Natural killer cell treated with Interleukin-12 subunit alpha and Interleukin-12 subunit beta and Interleukin-15 and Interleukin-18, amount 100 ng/mL, for 72 hours (primary cell): ENCODE measurements at regions not wholly inside any gene's neighbourhood (a gene's known extent, or its start where the extent isn't known, plus 50 kb on each side); places are given as distances from the start of the nearest gene placed in this dataset.
A peak's percentile ranks its signal among the peaks of the same experiment; 100 is the strongest.
"Not testable (repeated sequence)": the region's sequence is repeated elsewhere in the genome, so short reads cannot be mapped to it uniquely, and the experiment has no call there.

ENCODE experiments used
- ATAC-seq, 2 donors: fragments of 150-1000 bp; cut with Tn5 transposase in 1 of 2; sonication (Bioruptor Pico), chemical (Tn5 transposase) in 1 of 2; 2 replicates each; pipeline ENCODE4 v1.10.0; 2021
- DNase-seq: peaks from one replicate; pipeline ENCODE4 v3.0.0; 2022; ENCODE audit warnings: low spot score
- H3K27ac Mint-ChIP-seq, 2 donors: 1 replicate in 1 of 2; 2 replicates in 1 of 2; pipeline ENCODE4 v1.8.0; 2022; ENCODE audit warnings: mixed read lengths in 2 of 2, mild to moderate bottlenecking in 1 of 2, moderate library complexity in 1 of 2
- H3K27me3 Mint-ChIP-seq, 2 donors: 1 replicate in 1 of 2; 2 replicates in 1 of 2; pipeline ENCODE4 v1.8.0; 2022; ENCODE audit warnings: mixed read lengths in 2 of 2
- H3K36me3 Mint-ChIP-seq: one replicate; pipeline ENCODE4 v1.8.0; 2022; ENCODE audit warnings: mixed read lengths
- H3K4me1 Mint-ChIP-seq, 2 donors: 1 replicate in 1 of 2; 2 replicates in 1 of 2; pipeline ENCODE4 v1.8.0; 2022; ENCODE audit warnings: low read depth in 2 of 2, mixed read lengths in 2 of 2, mild to moderate bottlenecking in 1 of 2
- H3K4me3 Mint-ChIP-seq: one replicate; pipeline ENCODE4 v1.8.0; 2022; ENCODE audit warnings: mixed read lengths
- H3K9me3 Mint-ChIP-seq: 2 replicates; pipeline ENCODE4 v1.8.0; 2022; ENCODE audit warnings: mixed read lengths

DNA sequence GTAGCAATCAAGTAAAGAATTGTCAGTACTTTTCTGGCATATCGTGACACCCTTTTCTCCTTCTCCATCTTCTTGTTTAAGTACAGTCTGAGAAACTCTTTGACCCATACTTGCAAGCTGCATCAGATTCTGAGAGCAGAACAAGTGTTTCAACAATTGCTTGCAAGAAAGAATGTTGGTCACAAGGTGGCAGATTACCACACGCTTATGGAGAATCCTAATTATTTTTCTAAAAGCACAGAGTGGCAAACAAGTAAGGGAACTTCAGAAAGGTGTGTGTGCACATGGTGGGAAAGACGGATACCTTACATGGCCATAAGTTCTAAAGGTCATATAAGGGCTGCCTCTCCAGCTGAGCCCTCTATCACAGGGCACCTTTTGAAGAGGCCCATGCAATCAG, 136.4 kb upstream of the FGF13 start:
- no peaks in the 10 kb centered on the region for H3K4me1 Mint-ChIP-seq
- ATAC-seq = no peak

DNA sequence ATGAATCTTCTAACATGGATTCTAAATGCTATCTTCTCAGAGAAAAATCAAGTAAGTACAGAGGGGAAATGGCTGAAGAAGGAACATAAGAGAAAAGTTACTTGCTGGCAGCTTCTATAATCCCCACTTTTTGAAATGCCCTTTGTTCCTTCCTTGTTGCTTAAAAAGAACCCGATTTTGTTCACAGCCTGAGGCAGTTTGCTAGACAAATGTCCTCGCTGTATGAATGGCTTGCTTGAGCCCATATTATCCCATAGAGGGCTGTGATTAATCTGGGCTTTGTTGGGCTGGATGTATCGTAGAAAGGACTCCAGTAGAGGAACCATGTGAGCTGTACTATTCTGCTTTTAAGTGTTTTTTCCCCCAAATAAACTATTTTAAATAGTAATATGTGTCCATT, 134.3 kb upstream of the FGF13 start:
- peaks cover 0 to 9% of the 10 kb centered on the region in 2 donors for H3K27me3 Mint-ChIP-seq
- no peak overlapping the region for H3K27ac Mint-ChIP-seq
- no peaks in the 10 kb centered on the region for H3K36me3 Mint-ChIP-seq

More for the DNA sequence above, 136.4 kb upstream of the FGF13 start:
- H3K27ac Mint-ChIP-seq = no peak overlapping the region
- H3K36me3 Mint-ChIP-seq = no peaks in the 10 kb centered on the region
- peaks cover 0 to 4% of the 10 kb centered on the region in 2 donors for H3K27me3 Mint-ChIP-seq
- no peak for DNase-seq
- no peak overlapping the region for H3K4me3 Mint-ChIP-seq
- no peaks in the 10 kb centered on the region for H3K9me3 Mint-ChIP-seq

DNA sequence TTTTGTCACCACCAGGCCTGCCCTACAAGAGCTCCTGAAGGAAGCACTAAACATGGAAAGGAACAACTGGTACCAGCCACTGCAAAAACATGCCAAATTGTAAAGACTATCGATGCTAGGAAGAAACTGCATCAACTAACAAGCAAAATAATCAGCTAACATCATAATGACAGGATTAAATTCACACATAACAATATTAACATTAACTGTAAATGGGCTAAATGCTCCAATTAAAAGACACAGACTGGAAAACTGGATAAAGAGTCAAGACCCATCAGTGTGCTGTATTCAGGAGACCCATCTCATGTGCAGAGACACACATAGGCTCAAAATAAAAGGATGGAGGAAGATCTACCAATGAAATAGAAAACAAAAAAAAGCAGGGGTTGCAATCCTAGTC, 95.9 kb upstream of the FGF13 start:
- ATAC-seq, H3K36me3 Mint-ChIP-seq, DNase-seq, H3K4me1 Mint-ChIP-seq, H3K9me3 Mint-ChIP-seq, H3K4me3 Mint-ChIP-seq, H3K27ac Mint-ChIP-seq: not testable (repeated sequence)
- peaks cover 7 to 21% of the 10 kb centered on the region in 2 donors for H3K27me3 Mint-ChIP-seq

More for the DNA sequence above, 134.3 kb upstream of the FGF13 start:
- ATAC-seq (no peak), DNase-seq (no peak)
- Mint-ChIP-seq H3K9me3 (no peaks in the 10 kb centered on the region), H3K4me1 (no peaks in the 10 kb centered on the region), H3K4me3 (no peak overlapping the region)

DNA sequence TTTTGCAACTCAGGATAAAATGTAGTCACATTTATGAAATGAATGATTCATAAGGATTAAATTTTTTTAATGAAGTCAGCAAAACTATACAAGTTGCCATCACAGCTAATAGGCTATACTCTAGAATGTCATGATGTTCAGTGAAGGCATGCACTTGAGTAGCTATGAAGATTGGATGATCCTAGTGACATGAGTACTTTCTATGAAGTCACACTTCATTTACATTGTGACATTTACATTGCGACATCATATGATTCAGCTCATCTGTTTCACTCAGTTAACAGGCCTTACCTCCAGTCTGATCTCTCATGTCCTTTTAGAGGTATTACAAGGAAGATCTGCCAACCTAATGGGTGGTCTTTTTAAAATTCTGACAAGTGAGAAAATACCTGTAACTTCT, 82.7 kb upstream of the FGF13 start:
- Mint-ChIP-seq H3K4me1 (no peaks in the 10 kb centered on the region), H3K9me3 (no peaks in the 10 kb centered on the region), H3K27me3 (peaks cover 0 to 7% of the 10 kb centered on the region in 2 donors), H3K27ac (no peak overlapping the region), H3K36me3 (peaks cover 6% of the 10 kb centered on the region), H3K4me3 (no peak overlapping the region)
- DNase-seq = no peak
- no peak for ATAC-seq

DNA sequence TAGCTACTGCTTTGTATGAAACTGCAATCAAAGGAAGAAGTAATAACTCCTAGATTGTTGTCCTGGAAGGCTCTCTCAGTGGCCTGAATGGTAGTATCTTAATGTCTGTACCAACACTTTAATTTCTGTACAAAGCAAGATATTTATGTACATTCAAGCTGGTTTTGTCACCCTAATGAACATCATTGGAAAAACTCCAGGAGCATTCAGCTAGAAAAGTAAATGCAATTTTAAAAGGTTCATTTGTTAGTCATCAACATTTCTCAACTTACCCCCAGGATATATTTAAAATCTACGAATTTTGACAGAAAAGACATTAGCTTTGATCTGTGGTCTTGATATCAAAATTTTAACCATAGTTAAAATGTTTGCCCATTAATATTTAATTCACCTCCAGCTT, 80.0 kb upstream of the FGF13 start:
- peaks cover 6% of the 10 kb centered on the region for H3K36me3 Mint-ChIP-seq
- no peaks in the 10 kb centered on the region for H3K9me3 Mint-ChIP-seq
- H3K27ac Mint-ChIP-seq = no peak overlapping the region
- DNase-seq (no peak), ATAC-seq (no peak)
- peaks cover 0 to 4% of the 10 kb centered on the region in 2 donors for H3K27me3 Mint-ChIP-seq
- no peaks in the 10 kb centered on the region for H3K4me1 Mint-ChIP-seq
- H3K4me3 Mint-ChIP-seq = no peak overlapping the region

DNA sequence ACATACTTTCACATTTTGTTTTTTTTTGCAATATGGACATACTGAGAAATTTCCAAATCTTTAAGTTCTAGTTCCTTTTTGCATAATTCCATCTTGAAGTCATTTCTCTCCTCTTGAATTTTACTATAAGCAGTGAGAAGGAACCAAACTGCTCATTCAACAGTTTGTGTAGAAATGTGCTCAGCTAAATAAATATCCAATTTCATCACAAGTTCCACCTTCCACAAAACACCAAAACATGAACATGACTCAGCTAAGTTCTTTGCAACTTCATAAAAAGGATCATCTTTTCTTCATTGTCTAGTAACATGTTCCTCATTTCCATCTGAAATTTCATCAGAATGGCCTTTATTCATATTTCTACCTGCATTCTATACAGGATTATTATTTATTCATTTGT, 77.3 kb upstream of the FGF13 start:
- no peak overlapping the region for H3K4me3 Mint-ChIP-seq
- H3K36me3 Mint-ChIP-seq = peaks cover 6% of the 10 kb centered on the region
- no peak overlapping the region for H3K27ac Mint-ChIP-seq
- H3K9me3 Mint-ChIP-seq = peaks cover 4% of the 10 kb centered on the region
- ATAC-seq (no peak), DNase-seq (no peak)
- H3K4me1 Mint-ChIP-seq = no peaks in the 10 kb centered on the region
- peaks cover 0 to 14% of the 10 kb centered on the region in 2 donors for H3K27me3 Mint-ChIP-seq

DNA sequence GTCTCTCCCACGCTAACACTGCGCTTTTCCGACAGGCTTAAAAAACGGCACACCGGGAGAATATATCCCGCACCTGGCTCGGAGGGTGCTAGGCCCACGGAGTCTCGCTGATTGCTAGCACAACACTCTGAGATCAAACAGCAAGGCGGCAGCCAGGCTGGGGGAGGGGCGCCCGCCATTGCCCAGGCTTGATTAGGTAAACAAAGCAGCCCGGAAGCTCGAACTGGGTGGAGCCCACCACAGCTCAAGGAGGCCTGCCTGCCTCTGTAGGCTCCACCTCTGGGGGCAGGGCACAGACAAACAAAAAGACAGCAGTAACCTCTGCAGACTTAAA, 67.0 kb upstream of the FGF13 start:
- H3K27ac Mint-ChIP-seq, ATAC-seq, H3K27me3 Mint-ChIP-seq, H3K4me3 Mint-ChIP-seq, H3K4me1 Mint-ChIP-seq, H3K9me3 Mint-ChIP-seq, H3K36me3 Mint-ChIP-seq, DNase-seq: not testable (repeated sequence)

DNA sequence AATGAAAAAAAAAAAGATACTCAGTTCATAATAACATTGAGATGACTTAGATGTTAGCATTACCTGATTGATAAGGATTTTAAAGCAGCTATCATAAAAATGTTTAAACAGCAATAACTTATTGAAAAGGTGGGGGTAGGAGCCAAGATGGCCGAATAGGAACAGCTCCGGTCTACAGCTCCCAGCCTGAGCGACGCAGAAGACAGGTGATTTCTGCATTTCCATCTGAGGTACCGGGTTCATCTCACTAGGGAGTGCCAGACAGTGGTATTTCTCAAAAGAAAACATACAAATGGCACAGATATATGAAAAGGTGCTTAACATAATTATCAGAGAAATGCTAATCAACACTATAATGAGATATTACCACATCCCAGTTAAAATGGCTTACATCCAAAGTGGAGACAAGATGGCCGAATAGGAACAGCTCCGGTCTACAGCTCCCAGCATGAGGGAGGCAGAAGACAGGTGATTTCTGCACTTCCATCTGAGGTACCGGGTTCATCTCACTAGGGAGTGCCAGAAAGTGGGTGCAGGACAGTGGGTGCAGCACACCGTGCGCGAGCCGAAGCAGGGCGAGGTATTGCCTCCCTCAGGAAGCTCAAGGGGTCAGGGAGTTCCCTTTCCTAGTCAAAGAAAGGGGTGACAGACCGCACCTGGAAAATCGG, 66.5 kb upstream of the FGF13 start:
- not testable (repeated sequence) for ATAC-seq, DNase-seq, H3K4me1 Mint-ChIP-seq, H3K4me3 Mint-ChIP-seq, H3K27me3 Mint-ChIP-seq, H3K27ac Mint-ChIP-seq, H3K36me3 Mint-ChIP-seq, H3K9me3 Mint-ChIP-seq

DNA sequence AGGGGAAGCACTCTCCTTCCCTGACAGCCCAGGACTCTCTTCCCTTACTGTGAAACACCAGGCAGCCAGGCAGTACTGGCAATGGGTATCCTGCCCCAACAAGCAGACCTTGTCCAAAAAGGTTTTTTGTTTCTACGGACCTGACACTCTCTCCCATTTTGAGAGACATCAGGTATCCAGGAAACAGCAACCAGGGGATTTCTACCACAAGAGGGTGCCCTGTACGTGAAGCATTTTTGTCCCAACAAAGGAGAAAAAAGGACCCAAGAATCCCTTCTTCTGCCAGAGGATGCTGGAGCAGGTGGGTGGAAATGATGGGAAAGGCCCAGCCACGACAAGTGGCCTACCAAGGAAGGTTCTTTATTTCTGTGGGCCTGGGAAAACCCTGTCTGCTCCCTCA, 65.7 kb upstream of the FGF13 start:
- H3K4me1 Mint-ChIP-seq = no peaks in the 10 kb centered on the region
- H3K4me3 Mint-ChIP-seq = no peak overlapping the region
- H3K36me3 Mint-ChIP-seq = no peaks in the 10 kb centered on the region
- H3K27me3 Mint-ChIP-seq = peaks cover 0 to 3% of the 10 kb centered on the region in 2 donors
- H3K9me3 Mint-ChIP-seq = no peaks in the 10 kb centered on the region
- no peak overlapping the region for H3K27ac Mint-ChIP-seq
- no peak for DNase-seq
- ATAC-seq = no peak

DNA sequence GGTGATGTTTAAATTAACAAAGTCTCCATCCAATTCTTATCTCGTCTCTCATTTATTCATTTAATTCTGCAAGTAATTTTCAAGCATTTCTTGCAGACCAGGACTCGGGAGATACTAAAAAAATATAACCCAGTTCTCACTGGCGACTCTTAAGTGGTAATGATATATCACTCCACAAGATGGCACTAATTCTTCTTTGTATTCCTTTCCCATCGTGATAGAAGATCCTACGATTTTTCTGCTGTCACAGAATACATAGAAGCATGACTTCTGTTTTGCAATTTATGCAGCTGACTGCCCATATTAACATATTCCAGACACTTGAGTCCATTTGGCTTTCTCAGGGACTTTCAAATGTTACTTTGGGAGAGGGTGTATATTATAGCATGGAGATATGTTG, 64.0 kb upstream of the FGF13 start:
- no peak overlapping the region for H3K27ac Mint-ChIP-seq
- DNase-seq (no peak), ATAC-seq (no peak)
- H3K4me3 Mint-ChIP-seq = no peak overlapping the region
- H3K27me3 Mint-ChIP-seq = peaks cover 0 to 6% of the 10 kb centered on the region in 2 donors
- no peaks in the 10 kb centered on the region for H3K4me1 Mint-ChIP-seq
- no peaks in the 10 kb centered on the region for H3K36me3 Mint-ChIP-seq
- H3K9me3 Mint-ChIP-seq = no peaks in the 10 kb centered on the region

DNA sequence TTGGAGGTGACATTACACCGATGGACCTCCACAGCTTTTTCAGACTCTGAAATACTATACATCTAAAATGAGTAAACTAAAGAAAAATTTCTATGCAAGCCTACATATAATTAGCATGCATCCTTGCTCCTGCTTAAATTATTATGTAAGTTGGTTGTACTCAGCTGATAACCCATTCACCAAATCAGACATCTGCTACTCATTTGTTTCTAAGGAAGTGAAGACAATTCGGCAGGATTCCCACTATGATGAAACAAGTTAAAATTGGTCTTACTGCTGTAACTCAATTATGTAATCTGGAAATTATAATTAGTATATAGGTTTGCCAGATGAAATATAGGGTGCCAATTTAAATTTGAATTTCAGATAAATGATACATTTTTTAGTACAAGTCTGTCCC, 59.5 kb upstream of the FGF13 start:
- Mint-ChIP-seq H3K4me3 (no peak overlapping the region), H3K9me3 (no peaks in the 10 kb centered on the region), H3K27me3 (peaks cover 0 to 17% of the 10 kb centered on the region in 2 donors), H3K36me3 (no peaks in the 10 kb centered on the region), H3K4me1 (no peaks in the 10 kb centered on the region), H3K27ac (no peak overlapping the region)
- no peak for ATAC-seq
- DNase-seq = no peak

DNA sequence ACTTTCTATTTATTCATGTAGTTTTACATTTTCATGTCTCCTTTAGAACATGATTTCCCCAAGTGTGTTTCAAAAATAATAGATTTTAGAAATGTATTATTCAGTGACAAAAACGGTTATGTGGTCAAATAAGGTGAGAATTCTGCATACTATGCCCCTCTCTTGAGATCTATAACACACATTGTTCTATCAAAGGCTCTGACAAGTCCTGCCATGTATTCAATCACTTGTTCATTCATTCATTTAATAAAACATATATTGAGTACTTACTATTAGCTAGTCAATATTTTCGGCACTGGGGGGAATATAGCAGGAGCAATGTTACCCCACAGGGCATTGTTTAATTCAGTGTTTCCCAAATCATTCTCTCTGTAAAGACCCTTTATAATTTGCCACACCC, 58.4 kb upstream of the FGF13 start:
- Mint-ChIP-seq H3K4me1 (no peaks in the 10 kb centered on the region), H3K4me3 (no peak overlapping the region), H3K36me3 (no peaks in the 10 kb centered on the region), H3K9me3 (no peaks in the 10 kb centered on the region), H3K27ac (no peak overlapping the region), H3K27me3 (peaks cover 0 to 21% of the 10 kb centered on the region in 2 donors)
- ATAC-seq = no peak
- no peak for DNase-seq

DNA sequence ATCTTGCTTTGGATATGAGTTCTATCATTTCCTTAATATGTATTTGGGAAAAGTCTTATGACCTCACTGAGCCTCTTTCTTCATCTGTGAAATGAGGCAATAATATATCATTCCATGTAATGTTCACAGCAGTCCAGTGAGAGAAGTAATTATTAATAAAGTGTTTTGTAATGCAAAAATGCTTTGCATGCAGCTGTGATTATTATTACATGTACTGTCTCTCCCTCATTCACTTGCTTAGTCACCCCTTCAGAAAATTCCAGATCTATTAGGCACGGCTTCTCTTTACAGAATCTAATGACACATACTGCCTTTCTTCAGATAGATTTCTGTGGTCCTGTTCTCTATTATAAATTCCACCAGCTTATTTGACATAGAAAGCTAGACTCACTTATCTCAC, 53.5 kb upstream of the FGF13 start:
- Mint-ChIP-seq H3K9me3 (no peaks in the 10 kb centered on the region), H3K36me3 (no peaks in the 10 kb centered on the region), H3K27me3 (peaks cover 0 to 20% of the 10 kb centered on the region in 2 donors), H3K4me1 (no peaks in the 10 kb centered on the region), H3K4me3 (no peak overlapping the region), H3K27ac (no peak overlapping the region)
- ATAC-seq = no peak
- DNase-seq = no peak

DNA sequence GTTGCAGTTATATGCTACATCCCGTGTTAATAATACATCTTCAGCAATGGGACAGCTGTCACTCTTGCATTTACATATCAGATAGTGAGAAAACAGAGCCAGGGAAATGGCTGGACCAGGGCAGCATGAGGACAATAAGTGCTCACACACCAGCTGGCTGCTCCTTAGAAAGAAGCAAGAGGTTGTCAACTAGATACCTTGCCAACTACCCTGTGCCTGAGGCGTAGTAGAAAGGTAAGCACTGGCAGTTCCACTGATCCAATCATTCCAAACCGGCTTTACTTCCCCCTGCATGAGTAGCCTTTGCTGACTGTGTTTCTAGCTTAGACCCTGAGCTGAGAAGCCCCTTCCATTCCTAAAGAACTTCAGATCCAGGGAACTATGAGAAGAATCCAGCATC, 52.2 kb upstream of the FGF13 start:
- H3K27ac Mint-ChIP-seq = no peak overlapping the region
- peak in 1 of 2 donors; percentile 28 for ATAC-seq
- H3K9me3 Mint-ChIP-seq = no peaks in the 10 kb centered on the region
- H3K4me3 Mint-ChIP-seq = no peak overlapping the region
- no peak for DNase-seq
- H3K4me1 Mint-ChIP-seq = no peaks in the 10 kb centered on the region
- peaks cover 0 to 17% of the 10 kb centered on the region in 2 donors for H3K27me3 Mint-ChIP-seq
- H3K36me3 Mint-ChIP-seq = no peaks in the 10 kb centered on the region

DNA sequence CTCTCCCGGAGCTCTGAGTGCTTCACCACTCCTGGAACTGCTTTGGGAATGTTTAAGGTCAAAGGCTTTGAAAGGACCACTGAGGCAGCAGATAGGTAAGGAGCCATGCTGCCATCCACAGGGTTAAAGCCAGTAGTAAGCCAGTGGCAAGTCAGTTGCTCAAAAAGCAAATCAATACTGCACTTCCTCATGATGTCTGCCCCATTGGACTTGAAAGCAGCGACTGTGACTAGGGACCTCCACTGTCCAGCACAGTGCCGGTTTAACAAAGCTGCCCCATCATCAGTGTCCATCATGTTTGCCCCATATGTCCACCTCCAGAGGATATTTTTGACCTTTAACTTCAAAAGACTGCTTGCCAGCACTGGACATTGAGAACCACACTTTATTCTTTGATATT, 49.9 kb upstream of the FGF13 start:
- Mint-ChIP-seq H3K36me3 (no peaks in the 10 kb centered on the region), H3K4me3 (no peak overlapping the region), H3K27ac (no peak overlapping the region), H3K27me3 (peaks cover 0 to 21% of the 10 kb centered on the region in 2 donors), H3K4me1 (no peaks in the 10 kb centered on the region), H3K9me3 (no peaks in the 10 kb centered on the region)
- DNase-seq (no peak), ATAC-seq (no peak)
